Gastrocnemius medialis (tissue), 4 donors: ENCODE measurements at regions not wholly inside any gene's neighbourhood (a gene's known extent, or its start where the extent isn't known, plus 50 kb on each side); places are given as distances from the start of the nearest gene placed in this dataset.

Experiments
- ATAC-seq, 2 donors: fragments of 150-250 bp; one replicate each; pipeline ENCODE4 v1.9.1; 2016
- DNase-seq, 2 donors: peaks; one replicate each; pipeline ENCODE4 v3.0.0-alpha.2; 2019
- H3K27ac ChIP-seq, 4 donors: fragments of 200-600 bp; sonication (generic); 1 replicate in 1 of 4; 2 replicates in 3 of 4; pipeline ENCODE4 v1.5.1; 2016 to 2018; ENCODE audit warnings: mild to moderate bottlenecking in 2 of 4, moderate library complexity in 1 of 4
- H3K27me3 ChIP-seq, 3 donors: fragments of 200-600 bp; sonication (generic) in 2 of 3; 1 replicate in 1 of 3; 2 replicates in 2 of 3; pipeline versions ENCODE4 v1.5.1 to v1.6.0; 2016 to 2019; ENCODE audit warnings: mild to moderate bottlenecking in 1 of 3, moderate library complexity in 1 of 3
- H3K36me3 ChIP-seq, 2 donors: fragments of 200-600 bp; sonication (generic) in 1 of 2; one replicate each; pipeline ENCODE4 v1.5.1; 2017 to 2018
- H3K4me1 ChIP-seq, 2 donors: fragments of 200-600 bp; sonication (generic) in 1 of 2; one replicate each; pipeline ENCODE4 v1.5.1; 2016 to 2017; ENCODE audit warnings: mild to moderate bottlenecking in 2 of 2
- H3K4me3 ChIP-seq, 4 donors: fragments of 200-600 bp; sonication (generic) in 3 of 4; 1 replicate in 1 of 4; 2 replicates in 3 of 4; pipeline ENCODE4 v1.5.1; 2016 to 2019; ENCODE audit warnings: mild to moderate bottlenecking in 2 of 4
- H3K9me3 ChIP-seq, 3 donors: fragments of 200-600 bp; sonication (generic) in 2 of 3; 1 replicate in 1 of 3; 2 replicates in 2 of 3; pipeline ENCODE4 v1.5.1; 2016 to 2019
- CTCF ChIP-seq, 5 experiments: fragments of 450-650 bp in 3 of 5; fragments of 200-600 bp in 2 of 5; sonication (generic) in 2 of 5; IDR thresholded peaks in 4 of 5; conservative IDR thresholded peaks in 1 of 5; 1 replicate in 4 of 5; 2 replicates in 1 of 5; pipeline ENCODE4 v1.5.1; 2016 to 2019; ENCODE audit warnings: antibody characterized with exemption in 5 of 5, mild to moderate bottlenecking in 3 of 5, moderate library complexity in 3 of 5
- POLR2A ChIP-seq, 2 donors: fragments of 450-650 bp; IDR thresholded peaks; one replicate each; pipeline ENCODE4 v1.6.1; 2017; ENCODE audit warnings: antibody characterized with exemption in 2 of 2, mild to moderate bottlenecking in 2 of 2, moderate library complexity in 2 of 2
- in situ Hi-C, 4 donors: fragments of 200-750 bp; cut with MboI; loops; one replicate each; pipeline versions ENCODE4 v1.15.0 to v1.8.0; 2017; ENCODE audit warnings: low sequenced_read_pairs in 4 of 4
- intact Hi-C: fragments of 100-400 bp; cut with DNase I; formaldehyde crosslinking; loops from one replicate; pipeline ENCODE4 v1.15.1; 2023; ENCODE audit warnings: low total_unique reads

- intact Hi-C loops (no loop called here), in situ Hi-C loops (no loop called here)
- Histone ChIP-seq H3K36me3 (no peaks in the 10 kb centered on the region), H3K9me3 (no peaks in the 10 kb centered on the region), H3K27ac (no peak overlapping the region), H3K4me1 (no peaks in the 10 kb centered on the region), H3K27me3 (no peaks in the 10 kb centered on the region), H3K4me3 (no peak overlapping the region)
- DNase-seq: no peak
- ATAC-seq: no peak
- no peak for TF ChIP-seq CTCF (IDR thresholded peaks at IDR 0.05 in 4 of 5, conservative IDR thresholded peaks at IDR 0.05 in 1 of 5)
- TF ChIP-seq POLR2A (IDR thresholded peaks at IDR 0.05): no peak
Measured at GRCh38 chr13:76489274-76489673, 396.9 kb downstream of the KCTD12 start.

DNA sequence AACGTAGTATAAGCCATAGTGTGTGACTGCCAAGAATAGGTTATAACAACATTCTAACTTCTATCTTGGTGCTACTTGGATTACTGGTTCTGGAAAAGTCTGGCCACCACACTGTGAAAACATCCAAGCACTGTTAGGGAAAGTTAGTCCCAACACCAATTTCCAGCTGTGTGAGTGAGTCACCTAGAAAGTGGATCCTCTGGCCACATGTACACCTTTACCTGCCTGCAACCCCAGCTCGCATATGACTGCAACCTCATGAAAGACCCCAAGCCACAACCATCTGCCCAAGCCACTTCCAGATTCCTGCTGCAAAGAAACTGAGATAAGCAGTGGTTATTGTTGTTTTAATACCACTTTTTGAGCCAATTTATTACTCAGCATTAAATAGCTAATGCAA lies 404.5 kb downstream of the KCTD12 start:
- H3K4me3 ChIP-seq: no peak overlapping the region
- no peak for ATAC-seq
- in situ Hi-C loops: no loop called here

DNA sequence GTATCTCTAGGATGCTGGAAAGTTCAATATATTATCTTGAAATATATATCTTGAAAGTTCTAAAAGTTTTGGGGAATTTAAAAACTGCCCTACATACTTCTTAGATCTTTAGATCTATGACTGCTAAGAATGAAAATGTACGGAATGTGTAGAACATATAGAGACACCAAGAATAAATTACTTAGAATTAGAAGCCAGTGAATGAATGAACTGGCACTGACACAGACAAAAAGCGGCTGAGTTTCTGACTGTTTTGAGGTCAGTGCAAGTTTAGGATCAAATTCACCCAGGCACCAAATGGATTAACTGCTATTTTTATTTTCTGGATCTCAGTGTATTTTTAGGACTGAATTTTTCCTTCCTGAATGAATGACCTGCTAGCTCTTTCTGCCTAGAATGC lies 411.2 kb downstream of the KCTD12 start:
- H3K27me3 ChIP-seq: no peaks in the 10 kb centered on the region
- DNase-seq: no peak

More for the DNA sequence above, 404.5 kb downstream of the KCTD12 start:
- no peak overlapping the region for H3K27ac ChIP-seq
- DNase-seq: no peak
- no peaks in the 10 kb centered on the region for H3K4me1 ChIP-seq
- H3K36me3 ChIP-seq: no peaks in the 10 kb centered on the region
- TF ChIP-seq CTCF (IDR thresholded peaks at IDR 0.05 in 4 of 5, conservative IDR thresholded peaks at IDR 0.05 in 1 of 5) (no peak), POLR2A (IDR thresholded peaks at IDR 0.05) (no peak)
- intact Hi-C loops: no loop called here
- H3K27me3 ChIP-seq: no peaks in the 10 kb centered on the region
- no peaks in the 10 kb centered on the region for H3K9me3 ChIP-seq

DNA sequence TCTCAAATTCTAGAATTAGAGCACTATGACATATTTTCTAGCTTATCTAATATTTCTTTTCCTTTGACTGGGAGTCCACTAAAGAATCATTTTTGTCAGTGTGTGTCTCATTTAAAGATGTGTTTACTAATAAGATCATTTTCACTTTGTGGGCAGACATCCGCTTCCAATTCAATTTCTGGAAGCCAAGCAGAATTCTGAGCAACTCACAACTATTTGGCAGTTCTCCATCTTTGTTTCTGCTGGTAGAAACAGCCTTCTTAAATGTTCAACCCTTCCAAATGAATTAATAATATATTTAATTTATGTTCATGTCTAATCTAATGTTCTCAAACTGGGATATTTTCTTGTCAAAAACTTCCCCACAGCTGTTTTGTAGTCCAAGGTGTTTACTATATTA lies 411.8 kb downstream of the KCTD12 start:
- TF ChIP-seq CTCF (IDR thresholded peaks at IDR 0.05 in 4 of 5, conservative IDR thresholded peaks at IDR 0.05 in 1 of 5): no peak
- TF ChIP-seq POLR2A (IDR thresholded peaks at IDR 0.05): no peak
- Histone ChIP-seq H3K9me3 (no peaks in the 10 kb centered on the region), H3K27me3 (no peaks in the 10 kb centered on the region), H3K4me1 (peaks cover 0 to 10% of the 10 kb centered on the region in 2 donors), H3K4me3 (no peak overlapping the region), H3K27ac (peak overlapping the region in 1 of 4 donors; percentile 29), H3K36me3 (no peaks in the 10 kb centered on the region)
- DNase-seq: no peak
- intact Hi-C loops: loop anchor here (2.0 to 5.0 kb wide), 3 partner anchors 428 to 802 kb away; no protein-coding TSS in a partner anchor
- in situ Hi-C loops: loop anchor here (5.0 to 25.0 kb wide), 6 partner anchors 428 to 787 kb away; no protein-coding TSS in a partner anchor
- ATAC-seq: no peak

More for the DNA sequence above, 411.2 kb downstream of the KCTD12 start:
- H3K27ac ChIP-seq: peak overlapping the region in 1 of 4 donors; percentile 0
- intact Hi-C loops (loop anchor here (2.0 to 5.0 kb wide), 3 partner anchors 427 to 803 kb away; no protein-coding TSS in a partner anchor), in situ Hi-C loops (loop anchor here (5.0 to 25.0 kb wide), 6 partner anchors 427 to 788 kb away; no protein-coding TSS in a partner anchor)
- TF ChIP-seq POLR2A (IDR thresholded peaks at IDR 0.05) (no peak), CTCF (IDR thresholded peaks at IDR 0.05 in 4 of 5, conservative IDR thresholded peaks at IDR 0.05 in 1 of 5) (no peak)
- peaks cover 0 to 10% of the 10 kb centered on the region in 2 donors for H3K4me1 ChIP-seq
- no peaks in the 10 kb centered on the region for H3K36me3 ChIP-seq
- H3K9me3 ChIP-seq: no peaks in the 10 kb centered on the region
- no peak overlapping the region for H3K4me3 ChIP-seq
- ATAC-seq: no peak
